Prostate gland (tissue), 1 donor: ENCODE measurements at regions not wholly inside any gene's neighbourhood (a gene's known extent, or its start where the extent isn't known, plus 50 kb on each side); places are given as distances from the start of the nearest gene placed in this dataset.

Experiments
- POLR2A ChIP-seq: fragments of 450-650 bp; IDR thresholded peaks from one replicate; pipeline ENCODE4 v1.6.1; 2016; ENCODE audit warnings: antibody characterized with exemption, mild to moderate bottlenecking
- POLR2AphosphoS5 ChIP-seq: sonication (generic); formaldehyde crosslinking; IDR thresholded peaks from one replicate; pipeline ENCODE4 v1.6.1; 2017; ENCODE audit warnings: antibody characterized with exemption

- TF ChIP-seq POLR2A = no peak
- no peak for TF ChIP-seq POLR2AphosphoS5
Observed at GRCh38 chr5:93297116-93297515, 283.9 kb downstream of the NR2F1-AS1 start.
